ENCODE measurements at regions not wholly inside any gene's neighbourhood (a gene's known extent, or its start where the extent isn't known, plus 50 kb on each side); places are given as distances from the start of the nearest gene placed in this dataset.

DNA sequence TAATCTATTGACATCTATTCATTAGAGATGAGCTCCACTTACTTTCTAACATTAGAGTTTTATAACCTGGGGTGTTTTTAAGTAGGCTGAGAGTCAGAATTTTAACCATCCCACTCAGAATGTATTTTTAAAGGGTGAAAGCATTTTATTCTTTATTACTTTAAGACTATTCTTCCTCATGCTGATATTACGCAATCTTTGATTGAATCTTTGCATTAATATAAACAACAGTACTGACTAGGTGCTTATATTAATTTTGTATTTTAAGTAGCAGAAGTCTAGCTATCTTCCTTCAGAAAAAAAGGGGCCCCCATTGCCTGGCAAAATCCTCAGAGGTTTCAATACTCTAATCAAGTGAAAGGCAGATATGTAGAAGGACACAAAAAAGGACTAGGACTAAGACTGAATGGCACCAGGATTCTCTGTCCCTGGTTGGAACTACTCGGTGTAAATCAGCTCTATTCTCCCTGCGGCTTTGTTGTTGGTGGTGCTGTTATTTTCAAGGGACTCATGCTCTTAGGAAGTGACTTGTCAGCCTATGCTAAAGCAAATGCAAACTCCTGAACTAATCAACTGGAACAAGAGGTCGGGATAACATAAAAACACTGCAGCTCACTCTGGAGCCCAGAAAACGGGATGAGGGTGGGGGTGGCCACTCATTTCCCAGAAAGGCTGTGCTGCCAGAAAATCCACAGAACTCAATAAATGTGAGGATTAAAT is 1324.4 kb downstream of the GRIK2 start:
- TF ChIP-seq, protein P1, sequence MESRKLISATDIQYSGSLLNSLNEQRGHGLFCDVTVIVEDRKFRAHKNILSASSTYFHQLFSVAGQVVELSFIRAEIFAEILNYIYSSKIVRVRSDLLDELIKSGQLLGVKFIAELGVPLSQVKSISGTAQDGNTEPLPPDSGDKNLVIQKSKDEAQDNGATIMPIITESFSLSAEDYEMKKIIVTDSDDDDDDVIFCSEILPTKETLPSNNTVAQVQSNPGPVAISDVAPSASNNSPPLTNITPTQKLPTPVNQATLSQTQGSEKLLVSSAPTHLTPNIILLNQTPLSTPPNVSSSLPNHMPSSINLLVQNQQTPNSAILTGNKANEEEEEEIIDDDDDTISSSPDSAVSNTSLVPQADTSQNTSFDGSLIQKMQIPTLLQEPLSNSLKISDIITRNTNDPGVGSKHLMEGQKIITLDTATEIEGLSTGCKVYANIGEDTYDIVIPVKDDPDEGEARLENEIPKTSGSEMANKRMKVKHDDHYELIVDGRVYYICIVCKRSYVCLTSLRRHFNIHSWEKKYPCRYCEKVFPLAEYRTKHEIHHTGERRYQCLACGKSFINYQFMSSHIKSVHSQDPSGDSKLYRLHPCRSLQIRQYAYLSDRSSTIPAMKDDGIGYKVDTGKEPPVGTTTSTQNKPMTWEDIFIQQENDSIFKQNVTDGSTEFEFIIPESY (IDR thresholded peaks at IDR 0.05): no peak
- TF ChIP-seq YY1 (IDR thresholded peaks at IDR 0.05) (no peak), RXRA (IDR thresholded peaks at IDR 0.05) (no peak), TAF1 (conservative IDR thresholded peaks at IDR 0.05) (no peak), HNF4A (conservative IDR thresholded peaks at IDR 0.05) (no peak), EGR1 (IDR thresholded peaks at IDR 0.05; ENCODE audit: low read depth in 2 of 2) (no peak), FOXA1 (IDR thresholded peaks at IDR 0.05) (no peak), GABPA (IDR thresholded peaks at IDR 0.05 in 1 of 2, conservative IDR thresholded peaks at IDR 0.05 in 1 of 2) (no peak), HNF4G (IDR thresholded peaks at IDR 0.05) (no peak), ATF3 (IDR thresholded peaks at IDR 0.05) (no peak), SP1 (IDR thresholded peaks at IDR 0.05) (no peak), JUND (IDR thresholded peaks at IDR 0.05) (no peak), FOXA2 (IDR thresholded peaks at IDR 0.05) (no peak), RAD21 (IDR thresholded peaks at IDR 0.05) (no peak), NR2F2 (IDR thresholded peaks at IDR 0.05) (no peak)
- TF ChIP-seq, protein P2, sequence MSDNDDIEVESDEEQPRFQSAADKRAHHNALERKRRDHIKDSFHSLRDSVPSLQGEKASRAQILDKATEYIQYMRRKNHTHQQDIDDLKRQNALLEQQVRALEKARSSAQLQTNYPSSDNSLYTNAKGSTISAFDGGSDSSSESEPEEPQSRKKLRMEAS (IDR thresholded peaks at IDR 0.05): no peak
- TF ChIP-seq, protein P3, sequence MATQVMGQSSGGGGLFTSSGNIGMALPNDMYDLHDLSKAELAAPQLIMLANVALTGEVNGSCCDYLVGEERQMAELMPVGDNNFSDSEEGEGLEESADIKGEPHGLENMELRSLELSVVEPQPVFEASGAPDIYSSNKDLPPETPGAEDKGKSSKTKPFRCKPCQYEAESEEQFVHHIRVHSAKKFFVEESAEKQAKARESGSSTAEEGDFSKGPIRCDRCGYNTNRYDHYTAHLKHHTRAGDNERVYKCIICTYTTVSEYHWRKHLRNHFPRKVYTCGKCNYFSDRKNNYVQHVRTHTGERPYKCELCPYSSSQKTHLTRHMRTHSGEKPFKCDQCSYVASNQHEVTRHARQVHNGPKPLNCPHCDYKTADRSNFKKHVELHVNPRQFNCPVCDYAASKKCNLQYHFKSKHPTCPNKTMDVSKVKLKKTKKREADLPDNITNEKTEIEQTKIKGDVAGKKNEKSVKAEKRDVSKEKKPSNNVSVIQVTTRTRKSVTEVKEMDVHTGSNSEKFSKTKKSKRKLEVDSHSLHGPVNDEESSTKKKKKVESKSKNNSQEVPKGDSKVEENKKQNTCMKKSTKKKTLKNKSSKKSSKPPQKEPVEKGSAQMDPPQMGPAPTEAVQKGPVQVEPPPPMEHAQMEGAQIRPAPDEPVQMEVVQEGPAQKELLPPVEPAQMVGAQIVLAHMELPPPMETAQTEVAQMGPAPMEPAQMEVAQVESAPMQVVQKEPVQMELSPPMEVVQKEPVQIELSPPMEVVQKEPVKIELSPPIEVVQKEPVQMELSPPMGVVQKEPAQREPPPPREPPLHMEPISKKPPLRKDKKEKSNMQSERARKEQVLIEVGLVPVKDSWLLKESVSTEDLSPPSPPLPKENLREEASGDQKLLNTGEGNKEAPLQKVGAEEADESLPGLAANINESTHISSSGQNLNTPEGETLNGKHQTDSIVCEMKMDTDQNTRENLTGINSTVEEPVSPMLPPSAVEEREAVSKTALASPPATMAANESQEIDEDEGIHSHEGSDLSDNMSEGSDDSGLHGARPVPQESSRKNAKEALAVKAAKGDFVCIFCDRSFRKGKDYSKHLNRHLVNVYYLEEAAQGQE (IDR thresholded peaks at IDR 0.05): no peak
- TF ChIP-seq, protein P4, sequence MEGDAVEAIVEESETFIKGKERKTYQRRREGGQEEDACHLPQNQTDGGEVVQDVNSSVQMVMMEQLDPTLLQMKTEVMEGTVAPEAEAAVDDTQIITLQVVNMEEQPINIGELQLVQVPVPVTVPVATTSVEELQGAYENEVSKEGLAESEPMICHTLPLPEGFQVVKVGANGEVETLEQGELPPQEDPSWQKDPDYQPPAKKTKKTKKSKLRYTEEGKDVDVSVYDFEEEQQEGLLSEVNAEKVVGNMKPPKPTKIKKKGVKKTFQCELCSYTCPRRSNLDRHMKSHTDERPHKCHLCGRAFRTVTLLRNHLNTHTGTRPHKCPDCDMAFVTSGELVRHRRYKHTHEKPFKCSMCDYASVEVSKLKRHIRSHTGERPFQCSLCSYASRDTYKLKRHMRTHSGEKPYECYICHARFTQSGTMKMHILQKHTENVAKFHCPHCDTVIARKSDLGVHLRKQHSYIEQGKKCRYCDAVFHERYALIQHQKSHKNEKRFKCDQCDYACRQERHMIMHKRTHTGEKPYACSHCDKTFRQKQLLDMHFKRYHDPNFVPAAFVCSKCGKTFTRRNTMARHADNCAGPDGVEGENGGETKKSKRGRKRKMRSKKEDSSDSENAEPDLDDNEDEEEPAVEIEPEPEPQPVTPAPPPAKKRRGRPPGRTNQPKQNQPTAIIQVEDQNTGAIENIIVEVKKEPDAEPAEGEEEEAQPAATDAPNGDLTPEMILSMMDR (IDR thresholded peaks at IDR 0.05; ENCODE audit: low read depth, low read length, missing input control): no peak
- Histone ChIP-seq H3K27ac (ENCODE audit: low read depth in 1 of 2, low read length in 2 of 2) (no peak overlapping the region), H3K9me3 (ENCODE audit: control insufficient read depth in 4 of 4, low read length in 3 of 4) (no peaks in the 10 kb centered on the region), H3K4me3 (ENCODE audit: low read depth in 1 of 3, low read length in 3 of 3) (no peak overlapping the region), H3K9ac (ENCODE audit: low read depth in 1 of 2, low read length in 2 of 2) (no peak overlapping the region), H3K36me3 (ENCODE audit: control insufficient read depth in 4 of 4, insufficient read depth in 3 of 4, low read depth in 1 of 4, low read length in 3 of 4) (no peaks in the 10 kb centered on the region), H3K27me3 (ENCODE audit: control insufficient read depth in 4 of 4, insufficient read depth in 4 of 4, low read length in 3 of 4) (no peaks in the 10 kb centered on the region), H3K4me1 (ENCODE audit: control insufficient read depth in 4 of 4, insufficient read depth in 4 of 4, low read length in 3 of 4) (no peaks in the 10 kb centered on the region)
- 48% methylated on average over 5 of the region's 5 CpGs for WGBS
- no peak for DNase-seq (ENCODE audit: low spot score)

Measured in liver (tissue), 8 donors.